ENCODE measurements at regions not wholly inside any gene's neighbourhood (a gene's known extent, or its start where the extent isn't known, plus 50 kb on each side); places are given as distances from the start of the nearest gene placed in this dataset.
"Not testable (repeated sequence)": the region's sequence is repeated elsewhere in the genome, so short reads cannot be mapped to it uniquely, and the experiment has no call there.

GRCh38 chr7:145104400-145104799 lies 268.5 kb upstream of the TPK1 start:
- intact Hi-C loops (cut with DNase I; ENCODE audit: low total_unique reads), result no loop called here
- 69 to 80% methylated on average over 1 of the region's 1 CpG for WGBS, 2 donors
- no peak for DNase-seq (ENCODE audit: low spot score in 2 of 2)
- no peak for TF ChIP-seq POLR2A (IDR thresholded peaks at IDR 0.05)
- TF ChIP-seq CTCF (IDR thresholded peaks at IDR 0.05), result no peak
- no peak overlapping the region for H3K4me3 ChIP-seq (ENCODE audit: low read depth, poor library complexity, severe bottlenecking)

GRCh38 chr7:145102199-145102598 lies 266.3 kb upstream of the TPK1 start:
- intact Hi-C loops (cut with DNase I; ENCODE audit: low total_unique reads); H3K4me3 ChIP-seq (ENCODE audit: low read depth, poor library complexity, severe bottlenecking); DNase-seq (ENCODE audit: low spot score in 2 of 2): not testable (repeated sequence)
- 93 to 95% methylated on average over 10 of the region's 10 CpGs for WGBS, 2 donors

GRCh38 chr7:145092766-145093165 lies 256.9 kb upstream of the TPK1 start:
- H3K4me3 ChIP-seq (ENCODE audit: low read depth, poor library complexity, severe bottlenecking), result no peak overlapping the region
- WGBS, 2 donors, result 28 to 34% methylated on average over 4 of the region's 4 CpGs
- TF ChIP-seq POLR2A (IDR thresholded peaks at IDR 0.05), result no peak
- no peak for TF ChIP-seq CTCF (IDR thresholded peaks at IDR 0.05)
- intact Hi-C loops (cut with DNase I; ENCODE audit: low total_unique reads), result no loop called here
- DNase-seq (ENCODE audit: low spot score in 2 of 2), result no peak

GRCh38 chr7:145088111-145088745 lies 252.4 kb upstream of the TPK1 start:
- 75 to 76% methylated on average over 3 of the region's 3 CpGs for WGBS, 2 donors
- no peak overlapping the region for H3K4me3 ChIP-seq (ENCODE audit: low read depth, poor library complexity, severe bottlenecking)
- TF ChIP-seq CTCF (IDR thresholded peaks at IDR 0.05), result no peak
- no peak for TF ChIP-seq POLR2A (IDR thresholded peaks at IDR 0.05)
- DNase-seq (ENCODE audit: low spot score in 2 of 2), result no peak
- intact Hi-C loops (cut with DNase I; ENCODE audit: low total_unique reads), result no loop called here

- no peak for TF ChIP-seq POLR2A (IDR thresholded peaks at IDR 0.05)
- TF ChIP-seq CTCF (IDR thresholded peaks at IDR 0.05), result no peak
- H3K4me3 ChIP-seq (ENCODE audit: low read depth, poor library complexity, severe bottlenecking), result no peak overlapping the region
- intact Hi-C loops (cut with DNase I; ENCODE audit: low total_unique reads), result no loop called here
- WGBS, 2 donors, result 66% methylated on average over 6 of the region's 6 CpGs
- no peak for DNase-seq (ENCODE audit: low spot score in 2 of 2)
Observed at GRCh38 chr7:145082366-145083161, 246.7 kb upstream of the TPK1 start.

- no peak overlapping the region for H3K4me3 ChIP-seq (ENCODE audit: low read depth, poor library complexity, severe bottlenecking)
- no peak for TF ChIP-seq CTCF (IDR thresholded peaks at IDR 0.05)
- no peak for TF ChIP-seq POLR2A (IDR thresholded peaks at IDR 0.05)
- intact Hi-C loops (cut with DNase I; ENCODE audit: low total_unique reads), result no loop called here
- WGBS, 2 donors, result 56 to 57% methylated on average over 2 of the region's 2 CpGs
- DNase-seq (ENCODE audit: low spot score in 2 of 2), result no peak
Observed at GRCh38 chr7:145065473-145065872, 229.6 kb upstream of the TPK1 start.
